DMS79 treated with DMSO at 0.1 percent for 48 hours (cell line): ENCODE measurements at regions not wholly inside any gene's neighbourhood (a gene's known extent, or its start where the extent isn't known, plus 50 kb on each side); places are given as distances from the start of the nearest gene placed in this dataset.
"Not testable (repeated sequence)": the region's sequence is repeated elsewhere in the genome, so short reads cannot be mapped to it uniquely, and the experiment has no call there.

Experiments
- DNase-seq: peaks from one replicate; lab custom pipeline; 2025; lab: John Stamatoyannopoulos, UW

DNA sequence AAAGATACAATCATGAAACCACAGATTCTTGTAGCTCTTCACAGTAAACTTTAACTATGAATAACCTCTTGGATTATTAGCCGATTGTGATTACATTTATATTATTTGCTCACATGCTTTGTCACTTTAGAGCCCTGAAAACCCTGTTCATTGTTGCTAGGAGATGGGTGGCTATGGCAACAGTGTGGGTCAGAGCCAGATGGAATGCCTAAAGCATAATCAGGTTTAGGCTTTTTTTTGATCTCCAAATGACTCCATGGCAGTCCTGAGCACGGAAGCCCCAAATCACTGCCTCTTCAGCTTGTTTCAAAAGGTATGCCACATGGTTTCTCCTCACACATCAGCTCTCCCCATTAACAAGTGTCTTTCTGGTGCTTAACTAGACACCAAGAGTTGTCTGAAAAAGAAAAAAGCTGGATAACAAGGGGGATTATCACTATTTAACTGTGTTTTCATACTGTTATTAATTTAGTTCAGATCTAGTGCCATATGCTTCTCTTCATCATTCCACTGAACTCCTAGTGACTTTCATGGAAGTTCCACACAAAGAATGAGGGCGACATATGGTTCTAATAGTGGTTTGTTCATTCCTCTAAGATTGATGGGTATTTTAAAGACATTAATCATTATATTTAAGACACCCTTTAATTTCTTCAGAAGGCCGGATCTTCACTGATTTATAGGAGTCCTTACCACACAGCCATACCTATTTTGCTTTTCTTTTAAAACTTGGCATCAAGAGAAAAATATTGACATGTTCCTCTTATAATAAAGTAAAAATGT, 88.8 kb upstream of the PAM start:
- peak; percentile 53 for DNase-seq

DNA sequence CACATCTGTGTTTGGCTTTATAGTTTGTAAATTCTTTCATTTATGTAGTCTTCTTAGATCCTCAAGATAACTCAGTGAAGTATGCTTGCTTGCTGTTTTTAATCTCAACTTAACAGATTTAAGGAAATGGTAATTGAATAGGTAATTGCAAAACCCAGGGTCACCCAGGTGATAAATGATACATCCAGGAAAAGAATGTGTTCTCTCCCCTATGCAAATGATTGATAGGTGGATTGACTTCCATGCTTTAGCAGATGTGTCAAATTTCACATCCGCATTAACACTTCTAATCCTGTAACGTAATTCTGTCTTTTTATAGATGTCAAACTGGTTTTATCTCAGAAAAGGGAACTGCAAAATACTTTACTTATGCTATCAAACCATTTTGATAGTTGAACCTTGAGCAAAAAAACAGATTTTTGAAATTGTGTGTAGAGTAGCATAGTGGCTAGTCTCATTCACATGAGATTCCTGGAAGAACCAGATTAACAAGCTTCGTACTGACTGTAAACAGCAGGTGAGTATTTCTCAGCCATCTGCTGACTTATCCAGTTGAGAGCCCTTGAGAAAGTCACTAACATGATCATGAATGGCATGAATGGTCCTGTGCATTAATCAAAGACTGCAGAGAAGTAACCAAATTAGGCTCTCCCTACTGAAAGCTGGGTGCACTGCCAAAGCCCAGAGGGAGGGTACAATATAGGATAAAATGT, 86.7 kb upstream of the PAM start:
- DNase-seq: peak; percentile 83

DNA sequence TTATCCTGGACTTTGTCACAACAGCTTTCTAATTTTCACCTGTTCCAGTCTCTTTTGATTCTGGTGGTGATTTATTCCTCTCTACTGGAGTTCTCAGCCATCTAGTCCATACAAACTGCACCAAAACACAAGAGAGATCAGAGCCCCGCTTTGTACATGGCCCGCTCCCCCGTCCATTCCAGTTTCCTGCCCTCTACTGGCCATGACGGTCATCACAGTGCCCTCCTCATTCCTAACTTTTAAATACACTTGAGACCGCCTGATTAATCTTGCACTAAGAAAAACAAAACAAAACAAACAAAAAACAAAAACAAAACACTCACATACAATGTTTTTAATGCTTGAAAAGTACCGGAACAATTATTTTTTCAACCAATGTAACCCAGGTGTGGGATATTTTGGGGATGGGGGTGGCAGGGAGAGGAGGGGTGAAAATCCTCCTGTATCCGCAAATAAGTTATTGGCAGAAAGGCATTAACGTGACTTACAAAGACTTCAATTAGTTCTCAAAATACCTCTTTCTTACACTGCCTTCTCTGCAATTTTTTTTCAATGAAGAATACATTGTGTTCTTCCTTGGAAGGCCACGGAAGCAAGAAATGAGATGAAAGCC, 84.8 kb upstream of the PAM start:
- no peak for DNase-seq

DNA sequence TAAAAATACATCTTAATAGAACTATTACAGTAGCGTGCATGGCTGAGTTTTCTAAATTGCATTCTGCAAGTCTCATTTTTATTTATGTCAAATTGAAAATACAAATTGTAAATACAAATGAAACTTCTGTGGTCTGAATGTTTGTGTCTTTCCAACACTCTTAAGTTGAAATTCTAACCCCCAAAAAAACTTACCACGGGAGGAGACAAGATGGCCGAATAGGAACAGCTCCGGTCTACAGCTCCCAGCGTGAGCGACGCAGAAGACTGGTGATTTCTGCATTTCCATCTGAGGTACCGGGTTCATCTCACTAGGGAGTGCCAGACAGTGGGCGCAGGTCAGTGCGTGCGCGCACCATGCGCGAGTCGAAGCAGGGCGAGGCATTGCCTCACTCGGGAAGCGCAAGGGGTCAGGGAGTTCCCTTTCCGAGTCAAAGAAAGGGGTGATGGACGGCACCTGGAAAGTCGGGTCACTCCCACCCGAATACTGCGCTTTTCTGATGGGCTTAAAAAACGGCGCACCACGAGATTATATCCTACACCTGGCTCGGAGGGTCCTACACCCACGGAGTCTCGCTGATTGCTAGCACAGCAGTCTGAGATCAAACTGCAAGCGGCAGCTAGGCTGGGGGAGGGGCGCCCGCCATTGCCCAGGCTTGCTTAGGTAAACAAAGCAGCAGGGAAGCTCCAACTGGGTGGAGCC, 83.9 kb upstream of the PAM start:
- not testable (repeated sequence) for DNase-seq

DNA sequence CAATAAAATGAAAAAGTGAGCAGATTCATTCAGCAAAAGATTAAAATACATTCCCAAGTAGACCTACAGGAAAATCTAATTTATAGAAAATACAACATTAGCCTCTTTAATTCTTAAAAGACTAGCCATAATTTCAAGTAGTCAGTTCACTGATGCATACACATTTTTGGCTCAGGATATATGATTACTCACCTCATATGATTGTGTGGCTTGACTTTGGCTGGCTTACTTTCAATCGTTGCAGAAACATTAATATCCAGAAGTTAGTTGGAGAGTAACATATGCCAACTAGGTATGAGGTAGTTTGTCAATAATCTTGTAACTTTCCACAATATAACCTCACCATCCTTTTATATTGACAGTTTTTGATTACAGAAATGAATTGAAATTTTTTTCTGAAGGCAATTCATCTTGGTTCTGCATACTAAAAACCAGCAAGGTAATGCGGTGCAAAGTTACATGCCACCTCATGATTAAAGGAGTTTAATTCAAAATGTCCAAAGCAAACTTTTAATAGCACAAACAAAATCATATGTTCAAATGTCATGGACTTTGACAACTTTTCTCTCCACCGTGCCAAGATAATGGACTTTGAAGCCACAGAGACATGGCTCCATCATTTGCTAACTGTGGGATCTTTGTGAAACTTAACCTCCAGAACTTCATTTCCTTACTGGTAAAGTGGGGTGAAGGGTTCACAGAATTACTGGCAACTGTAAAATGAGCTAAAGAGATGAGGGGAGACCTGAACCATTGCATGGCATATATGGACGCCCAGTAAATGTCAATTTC, 76.6 kb upstream of the PAM start:
- DNase-seq: peak; percentile 50

DNA sequence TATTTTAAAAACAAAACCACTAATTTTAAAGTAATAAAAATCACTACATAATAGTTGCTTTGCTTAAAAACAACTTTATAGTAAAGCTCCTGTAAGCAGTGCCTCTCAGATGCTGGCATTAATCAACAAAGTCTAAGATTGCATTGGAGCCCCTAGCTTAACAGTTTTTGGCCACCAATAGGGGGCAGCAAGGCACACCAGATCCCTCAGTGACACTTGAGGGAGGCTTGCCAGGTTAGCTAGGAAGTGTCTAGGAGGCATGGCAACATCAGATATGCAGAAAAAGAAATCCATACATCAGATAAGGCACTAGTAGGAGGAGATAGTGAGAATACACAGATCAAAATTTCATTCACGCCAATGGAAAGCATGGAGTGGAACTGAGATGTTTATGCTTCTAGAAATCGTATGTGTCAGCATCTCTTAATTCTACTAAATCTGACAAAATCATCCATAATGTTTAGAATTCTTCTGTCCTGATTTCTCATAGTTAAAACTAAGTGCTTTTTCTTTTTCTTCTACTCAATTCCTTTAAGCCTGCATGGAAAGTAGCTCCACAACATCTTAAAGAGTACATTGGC, 73.6 kb upstream of the PAM start:
- peak; percentile 28 for DNase-seq

DNA sequence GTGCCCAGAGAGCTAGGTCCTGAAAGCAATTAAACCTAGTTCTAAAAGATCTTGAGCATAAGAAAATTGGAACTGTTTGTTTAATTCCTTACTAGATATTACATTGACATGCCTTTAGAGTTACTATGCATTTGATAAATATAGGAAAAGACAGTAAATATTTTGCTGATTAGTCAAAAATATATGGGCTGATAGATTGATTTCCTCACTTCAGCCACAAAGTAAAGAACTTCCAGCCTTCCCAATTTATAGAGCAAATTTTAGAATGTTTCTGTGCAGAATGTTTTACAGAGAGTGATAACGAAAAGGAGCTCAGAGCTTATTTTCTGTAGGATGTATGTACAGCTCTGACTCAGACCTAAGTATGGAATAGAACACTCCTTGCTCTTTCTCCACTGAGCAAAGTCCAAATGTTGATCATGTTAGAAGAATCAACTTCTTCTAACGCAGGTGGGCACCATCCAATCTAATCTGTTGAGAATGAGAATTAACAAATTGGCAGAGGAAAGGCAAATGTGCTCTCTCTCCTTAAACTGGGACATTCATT, 72.9 kb upstream of the PAM start:
- DNase-seq: no peak

DNA sequence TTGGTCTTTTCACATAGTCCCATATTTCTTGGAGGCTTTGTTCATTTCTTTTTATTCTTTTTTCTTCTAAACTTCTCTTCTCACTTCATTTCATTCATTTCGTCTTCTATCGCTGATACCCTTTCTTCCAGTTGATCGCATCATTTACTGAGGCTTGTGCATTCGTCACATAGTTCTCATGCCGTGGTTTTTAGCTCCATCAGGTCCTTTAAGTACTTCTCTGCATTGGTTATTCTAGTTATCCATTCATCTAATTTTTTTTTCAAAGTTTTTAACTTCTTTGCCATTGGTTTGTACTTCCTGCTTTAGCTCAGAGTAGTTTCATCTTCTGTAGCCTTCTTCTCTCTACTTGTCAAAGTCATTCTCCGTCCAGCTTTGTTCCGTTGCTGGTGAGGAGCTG, 67.0 kb upstream of the PAM start:
- DNase-seq: not testable (repeated sequence)

DNA sequence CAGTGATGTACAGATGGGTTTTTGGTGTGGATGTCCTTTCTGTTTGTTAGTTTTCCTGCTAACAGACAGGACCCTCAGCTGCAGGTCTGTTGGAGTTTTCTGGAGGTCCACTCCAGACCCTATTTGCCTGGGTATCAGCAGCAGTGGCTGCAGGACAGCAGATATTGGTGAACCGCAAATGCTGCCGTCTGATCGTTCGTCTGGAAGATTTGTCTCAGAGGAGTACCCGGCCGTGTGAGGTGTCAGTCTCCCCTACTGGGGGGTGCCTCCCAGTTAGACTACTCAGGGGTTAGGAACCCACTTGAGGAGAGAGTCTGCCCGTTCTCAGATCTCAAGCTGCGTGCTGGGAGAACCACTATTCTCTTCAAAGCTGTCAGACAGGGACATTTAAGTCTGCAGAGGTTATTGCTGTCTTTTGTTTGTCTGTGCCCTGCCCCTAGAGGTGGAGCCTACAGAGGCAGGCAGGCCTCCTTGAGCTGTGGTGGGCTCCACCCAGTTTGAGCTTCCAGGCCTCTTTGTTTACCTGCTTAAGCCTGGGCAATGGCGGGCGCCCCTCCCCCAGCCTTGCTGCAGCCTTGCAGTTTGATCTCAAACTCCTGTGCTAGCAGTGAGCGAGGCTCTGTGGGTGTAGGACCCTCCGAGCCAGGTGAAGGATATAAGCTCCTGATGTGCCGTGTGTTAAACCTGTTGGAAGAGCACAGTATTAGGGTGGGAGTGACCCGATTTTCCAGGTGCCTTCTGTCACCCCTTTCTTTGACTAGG, 66.3 kb upstream of the PAM start:
- not testable (repeated sequence) for DNase-seq

DNA sequence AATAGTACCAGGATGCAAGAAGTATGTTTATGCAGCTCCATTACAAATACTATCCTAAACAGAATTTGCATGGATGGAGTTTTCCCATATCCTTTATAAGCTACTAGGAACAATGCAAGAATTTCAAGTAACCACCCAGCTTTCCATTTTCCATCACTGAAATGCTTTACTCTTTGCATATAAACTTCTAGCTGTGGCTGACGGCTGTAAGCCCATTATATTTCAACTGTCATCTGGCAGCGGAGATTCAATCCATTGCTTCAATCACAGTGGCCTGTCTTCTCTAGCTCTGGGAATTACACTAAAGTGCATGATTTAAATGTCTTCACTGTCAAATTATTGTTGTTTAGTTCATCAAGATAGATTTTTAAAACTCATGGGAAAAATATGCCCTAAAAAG, 64.2 kb upstream of the PAM start:
- no peak for DNase-seq

DNA sequence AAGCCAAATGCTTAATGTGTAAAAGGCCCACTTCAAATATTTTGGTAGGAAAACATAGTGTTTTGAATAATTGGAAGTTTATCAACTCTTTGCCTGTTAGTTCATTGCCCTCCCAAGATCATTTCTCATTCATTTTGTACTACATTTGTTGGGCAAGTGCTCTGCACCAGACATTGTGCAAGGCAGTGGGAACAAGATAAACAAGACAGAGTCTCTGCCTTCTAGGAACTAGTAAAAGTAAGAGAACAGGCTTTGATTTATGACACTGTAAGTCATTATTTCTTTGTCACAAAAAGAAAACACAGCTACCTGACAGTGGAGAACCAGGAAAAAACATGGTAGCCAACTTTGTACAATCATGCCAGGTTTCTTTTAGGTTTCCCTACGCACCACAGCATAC, 63.7 kb upstream of the PAM start:
- no peak for DNase-seq

DNA sequence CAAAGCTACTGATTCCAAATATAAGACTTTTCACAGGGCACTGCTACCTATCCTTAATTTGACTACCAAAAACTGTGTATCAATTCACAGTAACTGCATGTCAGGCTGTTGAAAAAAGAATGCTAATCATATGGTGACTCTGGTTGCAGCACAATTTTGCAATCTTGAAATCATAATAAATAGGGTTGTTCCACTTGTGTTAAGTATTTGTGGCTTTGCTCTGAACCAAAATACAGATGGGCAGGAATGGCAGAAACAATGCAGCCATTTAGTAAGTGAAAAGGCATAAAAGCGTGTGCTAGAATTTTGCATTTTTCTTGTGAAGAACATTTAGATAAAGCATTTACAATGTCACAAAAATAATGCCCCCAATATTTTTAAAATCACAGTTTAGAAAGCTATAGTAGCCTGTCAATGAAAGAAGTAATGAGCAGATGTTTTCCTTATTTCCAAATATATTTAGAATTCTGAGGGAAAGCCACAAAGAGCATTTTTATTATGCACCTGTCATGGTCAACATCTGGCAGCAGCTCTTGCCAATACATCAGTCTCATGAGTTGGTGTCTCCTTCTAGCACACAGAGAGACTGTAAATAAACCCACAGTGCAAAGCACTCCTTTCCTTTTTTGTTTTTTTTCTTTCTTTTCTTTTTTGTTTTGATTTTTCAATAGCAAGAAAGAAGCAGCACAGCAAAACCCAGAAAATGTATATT, 54.8 kb upstream of the PAM start:
- peak; percentile 70 for DNase-seq

DNA sequence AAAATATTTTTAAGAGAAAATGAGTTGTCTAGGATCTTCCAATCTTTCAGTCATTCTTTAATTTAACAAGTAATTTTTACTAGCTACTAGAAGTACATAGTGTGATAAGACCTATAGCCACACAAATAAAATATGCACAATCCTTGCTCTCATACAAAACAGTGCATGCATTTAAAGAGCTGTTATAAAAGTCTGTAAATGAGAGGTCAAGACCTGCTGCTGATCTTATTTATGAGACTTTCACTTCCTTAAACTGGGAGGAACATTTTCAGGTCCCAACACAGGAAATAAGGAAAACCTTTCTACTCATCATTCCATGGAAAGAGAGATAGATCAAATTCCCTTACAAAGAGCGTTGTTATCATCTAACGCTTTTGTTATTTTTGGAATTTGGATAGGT, 54.2 kb upstream of the PAM start:
- DNase-seq: no peak

DNA sequence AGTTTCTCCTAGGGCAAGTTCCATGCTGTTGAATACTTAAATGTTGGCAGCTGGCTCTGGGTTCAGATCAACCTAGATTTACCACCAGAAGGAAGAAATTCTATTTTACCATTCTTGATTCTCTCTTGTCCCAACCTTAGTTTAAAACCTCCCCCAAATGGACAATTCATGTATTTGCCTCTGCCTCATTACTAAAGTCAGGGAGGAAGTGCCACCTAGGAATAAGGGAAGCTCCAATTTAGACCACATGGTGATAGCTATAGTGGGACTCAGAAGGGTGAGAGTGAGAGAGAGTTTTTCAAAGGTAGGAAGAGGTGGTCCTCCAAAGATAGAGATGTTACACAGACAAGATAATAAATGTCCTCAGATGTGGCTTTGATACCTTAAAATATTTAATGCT, 53.4 kb upstream of the PAM start:
- no peak for DNase-seq
